Parathyroid adenoma (tissue), 2 donors: ENCODE measurements at regions not wholly inside any gene's neighbourhood (a gene's known extent, or its start where the extent isn't known, plus 50 kb on each side); places are given as distances from the start of the nearest gene placed in this dataset.
"Not testable (repeated sequence)": the region's sequence is repeated elsewhere in the genome, so short reads cannot be mapped to it uniquely, and the experiment has no call there.

ENCODE experiments used
- H2AFZ ChIP-seq: fragments of 300-600 bp; sonication (generic); one replicate; pipeline ENCODE4 v1.7.0; 2017; ENCODE audit warnings: antibody characterized with exemption, mild to moderate bottlenecking
- H3K27ac ChIP-seq: fragments of 300-600 bp; sonication (generic); one replicate; pipeline ENCODE4 v1.7.0; 2017
- H3K27me3 ChIP-seq: fragments of 300-600 bp; sonication (generic); one replicate; pipeline ENCODE4 v1.7.0; 2017; ENCODE audit warnings: low read length; ENCODE audit not compliant: control insufficient read depth, insufficient read depth
- H3K36me3 ChIP-seq: fragments of 300-600 bp; sonication (generic); one replicate; pipeline ENCODE4 v1.7.0; 2017; ENCODE audit warnings: low read length; ENCODE audit not compliant: control insufficient read depth, insufficient read depth
- H3K4me1 ChIP-seq: fragments of 300-600 bp; sonication (generic); one replicate; pipeline ENCODE4 v1.7.0; 2017; ENCODE audit warnings: control low read depth
- H3K4me2 ChIP-seq: fragments of 300-600 bp; sonication (generic); one replicate; pipeline ENCODE4 v1.7.0; 2017; ENCODE audit warnings: low read length
- H3K4me3 ChIP-seq: fragments of 300-600 bp; sonication (generic); one replicate; pipeline ENCODE4 v1.7.0; 2017; ENCODE audit warnings: low read depth, low read length
- H3K79me2 ChIP-seq: fragments of 300-600 bp; sonication (generic); one replicate; pipeline ENCODE4 v1.7.0; 2017; ENCODE audit warnings: control low read depth
- H3K9ac ChIP-seq: fragments of 300-600 bp; sonication (generic); one replicate; pipeline ENCODE4 v1.7.0; 2017; ENCODE audit warnings: mild to moderate bottlenecking
- H3K9me3 ChIP-seq: fragments of 300-600 bp; sonication (generic); one replicate; pipeline ENCODE4 v1.7.0; 2017; ENCODE audit warnings: low read length; ENCODE audit not compliant: control insufficient read depth
- TF ChIP-seq, protein P1 (sequence below): fragments of 300-600 bp; sonication (generic); IDR thresholded peaks from one replicate; pipeline ENCODE4 v1.7.0; 2017; ENCODE audit warnings: antibody characterized with exemption, mild to moderate bottlenecking
- donor health status: primary hyperparathyroidism.

DNA sequence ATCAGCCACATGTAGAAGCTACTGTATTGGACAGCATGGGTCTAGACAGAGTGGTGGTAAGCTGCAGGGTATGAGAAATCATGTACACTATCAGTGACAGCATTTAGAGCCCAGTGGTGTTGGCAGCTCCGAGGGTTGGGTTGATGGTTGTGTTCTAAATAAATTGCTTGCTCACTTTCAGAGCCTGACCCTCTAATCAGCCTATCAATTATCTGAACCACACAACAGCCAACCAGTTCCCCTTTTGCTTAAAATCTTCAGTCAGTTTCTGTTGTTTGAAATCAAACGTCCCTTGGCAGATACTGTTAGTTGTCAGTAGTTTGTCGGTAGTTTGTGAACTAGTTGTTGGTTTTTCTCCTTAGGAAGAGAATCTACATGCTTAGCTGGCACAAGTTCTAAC is 99.8 kb upstream of the RAI2 start:
- Histone ChIP-seq H3K27me3 (no peaks in the 10 kb centered on the region), H3K79me2 (no peaks in the 10 kb centered on the region), H3K27ac (no peak overlapping the region), H3K4me1 (no peaks in the 10 kb centered on the region), H3K36me3 (no peaks in the 10 kb centered on the region), H2AFZ (no peak overlapping the region), H3K9me3 (no peaks in the 10 kb centered on the region), H3K9ac (no peak overlapping the region), H3K4me3 (no peak overlapping the region), H3K4me2 (no peak overlapping the region)
- TF ChIP-seq, protein P1, sequence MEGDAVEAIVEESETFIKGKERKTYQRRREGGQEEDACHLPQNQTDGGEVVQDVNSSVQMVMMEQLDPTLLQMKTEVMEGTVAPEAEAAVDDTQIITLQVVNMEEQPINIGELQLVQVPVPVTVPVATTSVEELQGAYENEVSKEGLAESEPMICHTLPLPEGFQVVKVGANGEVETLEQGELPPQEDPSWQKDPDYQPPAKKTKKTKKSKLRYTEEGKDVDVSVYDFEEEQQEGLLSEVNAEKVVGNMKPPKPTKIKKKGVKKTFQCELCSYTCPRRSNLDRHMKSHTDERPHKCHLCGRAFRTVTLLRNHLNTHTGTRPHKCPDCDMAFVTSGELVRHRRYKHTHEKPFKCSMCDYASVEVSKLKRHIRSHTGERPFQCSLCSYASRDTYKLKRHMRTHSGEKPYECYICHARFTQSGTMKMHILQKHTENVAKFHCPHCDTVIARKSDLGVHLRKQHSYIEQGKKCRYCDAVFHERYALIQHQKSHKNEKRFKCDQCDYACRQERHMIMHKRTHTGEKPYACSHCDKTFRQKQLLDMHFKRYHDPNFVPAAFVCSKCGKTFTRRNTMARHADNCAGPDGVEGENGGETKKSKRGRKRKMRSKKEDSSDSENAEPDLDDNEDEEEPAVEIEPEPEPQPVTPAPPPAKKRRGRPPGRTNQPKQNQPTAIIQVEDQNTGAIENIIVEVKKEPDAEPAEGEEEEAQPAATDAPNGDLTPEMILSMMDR, result no peak

DNA sequence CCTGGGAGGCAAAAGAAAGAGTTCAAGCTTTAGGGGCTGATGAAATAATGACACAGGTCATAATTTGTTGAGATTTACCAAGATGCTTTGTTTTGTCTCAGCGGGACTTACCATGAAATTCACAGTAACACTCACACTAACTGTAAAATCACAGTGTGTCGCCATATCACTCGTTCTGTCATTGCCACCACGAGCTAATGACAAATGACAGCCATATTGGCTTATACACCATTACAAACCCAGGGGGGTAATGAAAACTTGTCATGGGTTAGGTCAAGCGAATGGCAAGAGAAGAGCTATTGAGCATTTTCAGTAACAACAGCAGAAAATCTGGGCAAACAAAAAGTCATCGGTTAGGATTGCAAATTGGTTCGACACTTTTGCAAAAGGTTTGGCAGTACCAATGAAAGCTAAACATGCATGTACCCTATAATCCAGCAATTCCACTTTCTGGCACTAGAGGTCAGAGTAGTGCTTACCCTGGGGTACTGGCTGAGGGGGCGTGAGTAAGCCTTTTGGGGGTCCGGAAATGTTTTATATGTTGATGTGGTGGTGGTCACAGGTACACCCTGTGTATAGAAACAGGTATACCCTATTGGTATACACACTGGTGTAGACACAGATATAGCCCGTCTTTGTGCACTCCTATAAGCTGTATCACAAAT is 83.9 kb upstream of the RAI2 start:
- Histone ChIP-seq H3K36me3 (no peaks in the 10 kb centered on the region), H3K4me3 (no peak overlapping the region), H3K4me1 (no peaks in the 10 kb centered on the region), H3K27me3 (no peaks in the 10 kb centered on the region), H3K4me2 (no peak overlapping the region), H2AFZ (no peak overlapping the region), H3K9me3 (no peaks in the 10 kb centered on the region), H3K27ac (no peak overlapping the region), H3K79me2 (no peaks in the 10 kb centered on the region), H3K9ac (no peak overlapping the region)
- TF ChIP-seq, protein P1, result peak; percentile 29

DNA sequence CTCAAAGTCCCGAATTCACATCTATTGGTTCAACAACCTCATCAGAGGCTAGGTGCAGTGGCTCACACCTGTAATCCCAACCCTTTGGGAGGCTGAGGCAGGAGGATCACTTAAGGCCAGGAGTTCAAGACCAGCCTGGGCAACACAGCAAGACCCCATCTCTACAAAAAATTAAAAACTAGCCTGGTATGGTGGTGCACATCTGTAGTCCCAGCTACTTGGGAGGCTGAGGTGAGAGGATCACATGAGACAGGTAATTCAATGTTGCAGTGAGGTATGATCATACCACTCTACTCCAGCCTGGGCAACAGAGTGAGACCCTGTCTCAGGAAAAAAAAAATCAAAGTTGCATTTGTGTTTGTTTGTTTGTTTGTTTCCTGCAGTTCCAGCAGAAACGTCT is 80.1 kb upstream of the RAI2 start:
- not testable (repeated sequence) for H3K4me2 ChIP-seq, H2AFZ ChIP-seq, H3K27ac ChIP-seq, H3K9ac ChIP-seq, H3K4me1 ChIP-seq, H3K27me3 ChIP-seq, H3K79me2 ChIP-seq, H3K4me3 ChIP-seq, H3K36me3 ChIP-seq, H3K9me3 ChIP-seq

GRCh38 chrX:17939724-17940123 is 78.6 kb upstream of the RAI2 start:
- Histone ChIP-seq H3K9me3 (no peaks in the 10 kb centered on the region), H3K4me2 (no peak overlapping the region), H3K36me3 (no peaks in the 10 kb centered on the region), H3K79me2 (no peaks in the 10 kb centered on the region), H3K4me1 (no peaks in the 10 kb centered on the region), H3K27ac (no peak overlapping the region), H3K27me3 (no peaks in the 10 kb centered on the region), H3K4me3 (no peak overlapping the region), H3K9ac (no peak overlapping the region), H2AFZ (no peak overlapping the region)
- TF ChIP-seq, protein P1, result no peak

- H3K4me1 ChIP-seq, result no peaks in the 10 kb centered on the region
- no peak overlapping the region for H3K27ac ChIP-seq
- no peak overlapping the region for H2AFZ ChIP-seq
- no peak overlapping the region for H3K4me3 ChIP-seq
- no peak overlapping the region for H3K4me2 ChIP-seq
- no peaks in the 10 kb centered on the region for H3K36me3 ChIP-seq
- H3K9me3 ChIP-seq, result no peaks in the 10 kb centered on the region
- TF ChIP-seq, protein P1, result no peak
- H3K9ac ChIP-seq, result no peak overlapping the region
- no peaks in the 10 kb centered on the region for H3K27me3 ChIP-seq
- H3K79me2 ChIP-seq, result no peaks in the 10 kb centered on the region
Observed at GRCh38 chrX:17933856-17934255, 72.8 kb upstream of the RAI2 start.
